Superior temporal gyrus (tissue), 1 donor: ENCODE measurements at regions not wholly inside any gene's neighbourhood (a gene's known extent, or its start where the extent isn't known, plus 50 kb on each side); places are given as distances from the start of the nearest gene placed in this dataset.

Experiments used
- DNase-seq: peaks from one replicate; pipeline ENCODE4 v3.0.0-alpha.2; 2016; ENCODE audit errors: extremely low spot score

- DNase-seq: no peak
Measured at GRCh38 chr6:14321992-14322772, 204.6 kb downstream of the CD83 start.

DNA sequence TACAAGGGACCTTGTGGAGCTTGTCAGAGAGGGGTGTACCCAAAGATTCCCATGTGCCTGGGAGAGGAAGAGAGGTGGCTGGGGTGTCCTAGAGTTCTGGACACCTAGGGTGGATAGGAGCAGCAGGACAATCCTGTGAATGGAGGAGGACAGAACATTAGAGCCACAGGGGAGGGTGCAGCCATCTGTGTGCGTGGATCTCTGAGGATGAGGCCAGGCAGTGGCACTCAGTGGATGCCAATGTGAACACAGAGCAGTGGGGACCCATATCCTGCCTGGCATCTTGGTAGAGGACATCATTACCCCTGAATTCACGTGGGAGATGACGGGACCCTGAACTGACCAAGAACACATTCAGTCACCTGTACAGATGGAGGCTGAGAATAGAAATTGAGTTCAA is 205.3 kb downstream of the CD83 start:
- DNase-seq: no peak

DNA sequence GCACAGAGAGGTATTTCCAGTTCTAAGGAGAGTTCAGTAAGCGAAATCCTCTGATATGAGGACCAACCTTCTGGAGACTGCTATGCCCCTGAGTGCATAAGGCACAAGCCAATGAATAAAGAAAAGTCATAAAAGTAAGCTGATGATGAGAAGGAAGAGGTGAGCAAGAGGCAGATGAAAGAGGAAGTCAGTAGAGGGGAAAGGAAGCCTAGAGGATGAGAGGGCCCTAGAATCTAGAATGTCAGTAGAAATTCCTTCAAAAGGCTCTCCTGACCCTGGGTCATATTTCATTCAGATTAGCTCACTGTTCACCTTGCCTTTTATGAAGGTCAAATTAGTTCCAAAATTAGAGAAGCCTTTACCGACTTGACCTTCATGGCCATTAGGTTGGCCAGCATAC is 209.2 kb downstream of the CD83 start:
- DNase-seq: no peak

DNA sequence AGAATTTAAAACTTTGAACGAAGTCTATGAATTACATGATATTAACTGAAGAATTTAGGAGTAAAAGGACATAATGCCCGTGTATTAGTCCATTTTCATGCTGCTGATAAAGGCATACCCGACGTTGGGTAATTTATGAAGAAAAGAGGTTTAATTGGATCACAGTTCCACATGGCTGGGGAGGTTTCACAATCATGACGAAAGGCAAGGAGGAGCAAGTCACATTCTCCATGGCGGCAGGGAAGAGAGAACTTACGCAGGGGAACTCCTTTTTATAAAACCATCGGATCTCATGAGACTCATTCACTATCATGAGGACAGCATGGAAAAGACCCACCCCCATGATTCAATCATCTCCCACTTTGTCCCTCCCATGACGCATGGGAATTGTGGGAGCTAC is 210.6 kb downstream of the CD83 start:
- DNase-seq: no peak

DNA sequence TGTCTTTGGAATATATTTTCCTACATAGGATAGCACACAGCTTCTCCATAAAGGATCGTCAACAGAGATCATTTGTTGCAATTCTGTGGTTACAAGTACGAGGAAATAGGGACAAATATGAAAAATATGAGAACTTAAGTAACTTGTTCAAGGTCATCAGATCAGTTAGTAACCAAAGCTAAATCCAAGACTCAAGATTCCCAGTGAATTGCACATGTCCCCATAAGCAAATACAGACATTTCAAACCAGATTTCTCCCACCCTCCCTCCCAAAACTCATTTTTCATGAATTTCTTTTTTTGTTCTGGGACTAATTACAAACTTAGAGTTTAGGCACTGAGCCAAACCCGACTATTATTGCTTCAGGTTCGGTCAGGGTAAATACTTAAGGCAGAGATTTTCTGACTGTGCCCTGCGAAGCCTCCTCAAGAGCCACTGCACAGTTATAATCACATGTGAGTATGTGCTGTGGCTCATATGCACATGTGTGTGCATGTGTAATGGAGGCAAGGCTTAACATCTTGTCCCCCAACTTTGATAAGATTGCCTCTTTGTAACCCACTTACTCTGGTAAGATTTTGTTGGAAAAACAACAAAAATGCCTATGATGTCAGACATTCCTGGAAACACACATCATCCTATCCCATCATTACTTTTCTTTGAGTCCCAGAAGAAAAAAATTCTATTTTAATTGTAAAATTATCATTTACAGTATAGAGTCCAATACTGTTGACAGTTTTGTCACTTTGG is 216.2 kb downstream of the CD83 start:
- DNase-seq: no peak

GRCh38 chr6:14335071-14335470 is 217.5 kb downstream of the CD83 start:
- DNase-seq: no peak

GRCh38 chr6:14337152-14337551 is 219.6 kb downstream of the CD83 start:
- no peak for DNase-seq

DNA sequence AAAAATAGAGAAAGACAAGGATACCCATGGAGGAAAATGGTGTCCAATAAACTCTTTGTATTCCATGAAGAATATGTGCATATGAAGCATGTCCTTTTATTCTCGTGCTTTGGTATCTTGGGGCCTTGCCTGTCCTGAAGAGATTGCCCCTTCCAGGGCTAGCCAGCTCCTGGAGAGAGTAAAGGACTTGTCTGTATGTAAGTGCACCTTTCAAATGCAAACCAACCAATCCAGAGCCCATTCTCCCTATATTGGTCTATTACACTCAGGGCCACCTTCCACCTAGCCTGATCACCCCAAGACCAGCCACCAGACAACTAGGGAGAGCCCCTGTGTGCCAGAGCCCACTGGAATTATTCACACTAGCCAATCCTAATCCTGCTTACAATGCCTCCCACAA is 221.6 kb downstream of the CD83 start:
- DNase-seq: no peak

DNA sequence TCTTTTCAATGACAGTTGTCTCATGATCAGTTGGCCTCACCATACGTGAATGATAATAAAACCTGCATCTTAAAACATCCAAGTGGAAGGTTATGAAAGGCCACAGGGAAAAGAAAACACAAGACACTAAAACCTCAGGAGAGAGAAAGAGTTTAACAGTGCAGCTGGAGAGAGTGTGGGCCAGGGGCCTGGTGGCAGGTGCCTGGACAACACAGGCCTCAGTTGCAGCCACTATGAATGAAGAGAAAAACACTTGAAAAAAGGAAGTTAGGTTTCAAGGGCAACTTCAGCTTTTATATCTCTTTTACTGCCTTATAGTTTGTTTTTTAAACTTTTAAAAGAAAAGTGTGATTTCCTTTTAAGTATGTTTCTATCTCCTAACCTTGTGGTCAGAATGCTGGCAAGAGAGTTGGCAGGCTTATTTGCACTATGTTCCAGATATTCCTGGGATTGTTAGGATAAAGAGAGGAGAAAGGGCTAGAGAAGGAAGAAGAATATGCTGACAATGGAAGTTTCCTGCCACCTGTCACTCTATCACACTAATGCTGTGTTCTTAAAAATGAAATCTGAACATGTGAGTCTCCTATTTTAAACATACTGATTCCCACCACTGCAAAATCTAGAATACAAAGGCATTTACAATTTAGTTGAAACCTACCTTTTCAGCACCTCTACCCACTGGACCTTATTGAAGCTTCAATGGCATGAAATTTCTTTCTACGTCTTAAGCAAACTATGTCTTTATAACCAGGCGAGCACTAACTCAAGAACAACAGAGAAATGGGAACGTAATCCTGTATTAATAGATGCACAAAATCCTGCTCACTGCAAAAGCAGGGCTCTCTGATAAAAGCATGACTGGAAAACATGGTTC is 222.4 kb downstream of the CD83 start:
- no peak for DNase-seq

DNA sequence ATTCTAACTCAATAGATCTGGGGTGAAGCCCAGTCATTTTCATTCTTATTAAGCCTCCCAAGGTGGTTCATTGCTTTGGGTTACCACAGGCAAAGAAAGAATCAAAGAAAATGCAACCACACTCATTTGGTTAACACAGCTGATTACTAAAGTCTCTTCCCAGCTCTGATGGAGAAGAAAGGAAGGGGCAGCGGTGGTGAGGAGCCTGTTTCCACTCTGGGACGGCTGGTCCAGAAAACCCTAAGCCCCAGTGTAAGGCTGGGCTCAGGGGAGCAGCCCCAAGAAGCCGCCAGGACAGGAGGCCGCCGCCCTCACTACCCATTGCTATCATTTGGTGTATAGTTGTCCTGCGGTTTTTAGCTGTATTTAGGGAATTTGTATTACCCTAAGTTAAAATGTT is 226.9 kb downstream of the CD83 start:
- no peak for DNase-seq

DNA sequence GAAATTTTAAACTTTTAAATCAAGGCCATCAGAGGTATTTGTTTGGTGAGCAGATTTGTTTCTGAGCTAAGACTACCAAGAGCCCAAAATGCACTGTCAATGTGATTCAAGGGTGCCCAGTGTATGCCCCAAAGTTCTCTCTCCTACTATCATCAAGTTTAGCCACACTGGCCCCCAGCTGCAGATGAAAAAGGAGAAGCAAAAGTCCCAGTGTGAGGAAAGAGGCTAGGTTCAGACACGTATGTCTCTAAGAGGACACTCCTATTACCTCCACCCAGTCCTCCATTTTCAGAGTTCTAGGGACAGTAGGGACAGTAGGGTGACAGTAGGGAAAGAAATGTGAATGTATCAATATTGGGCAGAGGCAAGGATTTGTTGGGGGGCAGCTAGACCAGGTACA is 230.8 kb downstream of the CD83 start:
- no peak for DNase-seq

DNA sequence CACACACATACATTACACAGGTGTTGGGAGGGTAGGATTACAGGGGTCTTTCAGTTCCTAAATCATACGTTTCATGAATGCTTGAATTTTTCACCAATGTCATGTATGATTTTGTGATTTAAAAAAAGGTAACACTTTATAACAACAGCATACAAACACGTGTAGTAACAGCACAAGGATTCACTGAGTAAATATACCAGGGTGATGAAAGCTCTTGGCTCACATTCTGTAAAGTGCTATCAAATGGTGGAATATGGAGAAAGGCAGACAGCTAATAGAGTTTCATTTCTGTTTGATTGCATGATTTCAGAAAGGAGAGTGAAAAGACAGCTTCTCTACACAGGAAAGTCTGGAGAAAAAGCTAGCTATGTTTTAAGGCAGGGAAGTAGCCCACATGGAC is 231.9 kb downstream of the CD83 start:
- no peak for DNase-seq

DNA sequence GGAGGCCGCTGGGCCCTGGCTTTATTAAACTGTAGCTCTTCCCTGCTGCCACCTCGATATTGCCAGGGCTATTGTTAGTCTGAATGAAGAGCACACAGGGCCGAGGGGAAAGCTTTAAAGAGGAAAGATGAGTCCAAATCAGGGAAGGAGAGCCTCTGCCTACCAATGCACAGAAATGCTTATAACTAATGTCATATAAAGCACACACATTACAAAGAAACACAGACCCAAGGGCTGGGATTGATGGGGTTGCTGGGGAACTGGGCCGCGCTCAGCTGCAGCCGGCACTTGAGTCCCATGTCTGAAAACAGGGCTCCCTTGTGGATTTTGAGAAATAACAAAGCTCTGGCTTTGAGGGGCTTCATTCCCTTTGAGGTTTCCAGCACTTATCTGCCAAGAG is 232.6 kb downstream of the CD83 start:
- no peak for DNase-seq

GRCh38 chr6:14353281-14353680 is 235.7 kb downstream of the CD83 start:
- DNase-seq: no peak

GRCh38 chr6:14353798-14354197 is 236.2 kb downstream of the CD83 start:
- no peak for DNase-seq

GRCh38 chr6:14354919-14355572 is 237.5 kb downstream of the CD83 start:
- no peak for DNase-seq

GRCh38 chr6:14359438-14359837 is 241.9 kb downstream of the CD83 start:
- DNase-seq: no peak

GRCh38 chr6:14360565-14360964 is 243.0 kb downstream of the CD83 start:
- DNase-seq: no peak

DNA sequence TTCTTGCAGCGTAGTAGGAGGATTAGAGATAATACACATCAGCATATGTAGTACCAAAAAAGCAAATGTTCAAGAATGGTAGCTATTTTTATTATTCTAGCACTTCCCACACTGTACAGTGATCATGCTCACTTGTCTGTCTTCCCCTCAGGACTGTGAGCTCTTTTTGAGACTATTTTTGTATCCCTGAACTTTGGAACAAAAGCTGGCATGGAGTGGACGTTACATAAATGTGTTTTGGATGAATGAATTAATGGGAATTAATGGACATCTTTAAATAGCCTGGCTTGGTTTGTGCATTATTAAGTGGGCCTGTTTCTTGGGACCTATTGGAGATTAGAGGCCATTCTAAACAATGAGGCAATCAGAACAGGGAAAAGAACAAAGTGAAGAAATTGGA is 243.7 kb downstream of the CD83 start:
- peak; percentile 43 for DNase-seq

GRCh38 chr6:14361956-14362587 is 244.5 kb downstream of the CD83 start:
- DNase-seq: no peak

- DNase-seq: no peak
Measured at GRCh38 chr6:14364370-14364769, 246.8 kb downstream of the CD83 start.
